DOHH2 (cell line): ENCODE measurements at regions not wholly inside any gene's neighbourhood (a gene's known extent, or its start where the extent isn't known, plus 50 kb on each side); places are given as distances from the start of the nearest gene placed in this dataset.
"Not testable (repeated sequence)": the region's sequence is repeated elsewhere in the genome, so short reads cannot be mapped to it uniquely, and the experiment has no call there.

Experiments used
- H3F3A ChIP-seq: fragments of 200-600 bp; sonication (generic), shearing (Covaris generic); 2 replicates; pipeline ENCODE4 v1.6.0; 2016; ENCODE audit warnings: antibody characterized with exemption, mild to moderate bottlenecking; ENCODE audit not compliant: control insufficient read depth, insufficient read depth
- H3K27ac ChIP-seq: fragments of 200-600 bp; sonication (generic); 2 replicates; pipeline ENCODE4 v1.5.1; 2014; ENCODE audit warnings: low read depth, mild to moderate bottlenecking, low read length, moderate library complexity
- H3K27me3 ChIP-seq: fragments of 200-600 bp; sonication (generic); 2 replicates; pipeline ENCODE4 v1.6.1; 2014; ENCODE audit warnings: mild to moderate bottlenecking, low read length, mixed read lengths; ENCODE audit not compliant: control insufficient read depth
- H3K36me3 ChIP-seq: fragments of 200-600 bp; sonication (generic); 2 replicates; pipeline ENCODE4 v1.6.1; 2014; ENCODE audit warnings: mild to moderate bottlenecking, low read length, moderate library complexity, mixed read lengths; ENCODE audit not compliant: control insufficient read depth
- H3K4me1 ChIP-seq: fragments of 200-600 bp; sonication (generic); 2 replicates; pipeline ENCODE4 v1.6.1; 2014; ENCODE audit warnings: mild to moderate bottlenecking, low read length, mixed read lengths; ENCODE audit not compliant: control insufficient read depth
- H3K4me2 ChIP-seq: fragments of 200-600 bp; sonication (generic); 2 replicates; pipeline ENCODE4 v1.6.0; 2014; ENCODE audit warnings: mild to moderate bottlenecking, low read length, moderate library complexity
- H3K4me3 ChIP-seq: fragments of 200-600 bp; sonication (generic); 2 replicates; pipeline ENCODE4 v1.5.1; 2014; ENCODE audit warnings: mild to moderate bottlenecking, low read length, mixed read lengths
- H3K79me2 ChIP-seq: fragments of 200-600 bp; sonication (generic); 2 replicates; pipeline ENCODE4 v1.6.1; 2014; ENCODE audit warnings: mild to moderate bottlenecking, low read length, mixed read lengths; ENCODE audit not compliant: control insufficient read depth
- H3K9me2 ChIP-seq: fragments of 200-600 bp; sonication (generic); replicated peaks from 2 replicates; pipeline ENCODE4 v1.6.1; 2014; ENCODE audit warnings: mild to moderate bottlenecking, low read length, mixed read lengths; ENCODE audit not compliant: control insufficient read depth
- H3K9me3 ChIP-seq: fragments of 200-600 bp; sonication (generic); 2 replicates; pipeline ENCODE4 v1.6.1; 2014; ENCODE audit warnings: antibody characterized with exemption, low read length, mixed read lengths; ENCODE audit not compliant: control insufficient read depth, insufficient read depth
- H4K20me1 ChIP-seq: fragments of 200-600 bp; sonication (generic); 2 replicates; pipeline ENCODE4 v1.6.0; 2014; ENCODE audit warnings: low read depth, mild to moderate bottlenecking, antibody characterized with exemption, low read length, moderate library complexity; ENCODE audit not compliant: control insufficient read depth, insufficient read depth
- EZH2phosphoT487 ChIP-seq: fragments of 200-600 bp; sonication (generic); IDR thresholded peaks from 2 replicates; pipeline ENCODE4 v1.6.1; 2017; ENCODE audit warnings: borderline replicate concordance, mild to moderate bottlenecking, antibody characterized with exemption, low read length, moderate library complexity, mixed read lengths
- TF ChIP-seq, protein P1 (sequence below): fragments of 200-600 bp; sonication (generic); IDR thresholded peaks from one replicate; pipeline ENCODE4 v1.5.1; 2014; ENCODE audit warnings: antibody characterized with exemption, mild to moderate bottlenecking, low read depth, low read length; ENCODE audit not compliant: poor library complexity, severe bottlenecking

DNA sequence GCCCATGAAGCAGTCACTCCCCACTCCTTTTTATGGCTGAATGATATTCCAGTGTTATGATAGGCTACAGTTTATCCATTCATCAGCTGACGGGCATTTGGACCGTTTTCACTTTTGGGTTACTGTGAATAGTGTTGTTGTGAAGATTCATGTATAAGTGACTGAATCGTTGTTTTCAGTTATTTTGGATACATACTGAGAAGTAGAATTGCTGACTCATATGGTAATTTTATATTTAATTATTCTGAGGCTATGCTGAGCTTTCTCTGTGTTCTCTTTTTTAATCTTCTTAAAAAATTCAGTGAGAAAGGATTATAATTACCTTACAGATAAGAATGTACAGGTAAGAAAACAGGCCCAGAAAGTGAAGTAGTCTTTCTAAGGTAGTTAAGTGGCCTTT is 117.9 kb upstream of the MPHOSPH6 start:
- Histone ChIP-seq H3K27ac (no peak overlapping the region), H4K20me1 (no peaks in the 10 kb centered on the region), H3F3A (no peaks in the 10 kb centered on the region), H3K79me2 (no peaks in the 10 kb centered on the region), H3K4me2 (no peak overlapping the region), H3K27me3 (no peaks in the 10 kb centered on the region), H3K4me1 (no peaks in the 10 kb centered on the region), H3K9me3 (no peaks in the 10 kb centered on the region), H3K36me3 (no peaks in the 10 kb centered on the region), H3K4me3 (no peak overlapping the region), H3K9me2 (no peaks in the 10 kb centered on the region)
- TF ChIP-seq EZH2phosphoT487 = no peak
- TF ChIP-seq, protein P1, sequence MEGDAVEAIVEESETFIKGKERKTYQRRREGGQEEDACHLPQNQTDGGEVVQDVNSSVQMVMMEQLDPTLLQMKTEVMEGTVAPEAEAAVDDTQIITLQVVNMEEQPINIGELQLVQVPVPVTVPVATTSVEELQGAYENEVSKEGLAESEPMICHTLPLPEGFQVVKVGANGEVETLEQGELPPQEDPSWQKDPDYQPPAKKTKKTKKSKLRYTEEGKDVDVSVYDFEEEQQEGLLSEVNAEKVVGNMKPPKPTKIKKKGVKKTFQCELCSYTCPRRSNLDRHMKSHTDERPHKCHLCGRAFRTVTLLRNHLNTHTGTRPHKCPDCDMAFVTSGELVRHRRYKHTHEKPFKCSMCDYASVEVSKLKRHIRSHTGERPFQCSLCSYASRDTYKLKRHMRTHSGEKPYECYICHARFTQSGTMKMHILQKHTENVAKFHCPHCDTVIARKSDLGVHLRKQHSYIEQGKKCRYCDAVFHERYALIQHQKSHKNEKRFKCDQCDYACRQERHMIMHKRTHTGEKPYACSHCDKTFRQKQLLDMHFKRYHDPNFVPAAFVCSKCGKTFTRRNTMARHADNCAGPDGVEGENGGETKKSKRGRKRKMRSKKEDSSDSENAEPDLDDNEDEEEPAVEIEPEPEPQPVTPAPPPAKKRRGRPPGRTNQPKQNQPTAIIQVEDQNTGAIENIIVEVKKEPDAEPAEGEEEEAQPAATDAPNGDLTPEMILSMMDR = no peak

DNA sequence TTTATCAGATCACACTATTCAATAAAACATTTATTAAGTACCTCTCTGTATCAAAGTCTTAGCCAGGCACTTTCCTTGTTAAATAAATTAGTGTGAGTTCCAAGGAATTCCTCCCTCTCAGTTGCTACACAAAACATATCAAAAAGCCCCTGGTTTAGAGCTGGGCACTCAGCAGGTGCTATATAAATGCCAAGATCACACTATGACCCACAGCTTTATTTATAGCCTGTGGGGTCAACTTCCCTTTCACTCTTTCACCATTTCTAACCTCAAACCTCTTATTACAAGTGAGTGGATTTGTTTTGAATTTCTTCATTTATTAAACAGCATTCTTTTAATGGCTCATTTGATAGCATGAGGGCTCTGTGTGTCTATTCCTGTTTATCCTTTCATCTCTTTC is 112.6 kb upstream of the MPHOSPH6 start:
- no peaks in the 10 kb centered on the region for H3K27me3 ChIP-seq
- H3K4me1 ChIP-seq = no peaks in the 10 kb centered on the region
- H3K9me2 ChIP-seq = no peaks in the 10 kb centered on the region
- H3K27ac ChIP-seq = no peak overlapping the region
- TF ChIP-seq, protein P1 = no peak
- TF ChIP-seq EZH2phosphoT487 = no peak
- H3K9me3 ChIP-seq = no peaks in the 10 kb centered on the region
- H3F3A ChIP-seq = no peaks in the 10 kb centered on the region
- no peak overlapping the region for H3K4me2 ChIP-seq
- no peaks in the 10 kb centered on the region for H4K20me1 ChIP-seq
- H3K79me2 ChIP-seq = no peaks in the 10 kb centered on the region
- no peak overlapping the region for H3K4me3 ChIP-seq
- no peaks in the 10 kb centered on the region for H3K36me3 ChIP-seq

DNA sequence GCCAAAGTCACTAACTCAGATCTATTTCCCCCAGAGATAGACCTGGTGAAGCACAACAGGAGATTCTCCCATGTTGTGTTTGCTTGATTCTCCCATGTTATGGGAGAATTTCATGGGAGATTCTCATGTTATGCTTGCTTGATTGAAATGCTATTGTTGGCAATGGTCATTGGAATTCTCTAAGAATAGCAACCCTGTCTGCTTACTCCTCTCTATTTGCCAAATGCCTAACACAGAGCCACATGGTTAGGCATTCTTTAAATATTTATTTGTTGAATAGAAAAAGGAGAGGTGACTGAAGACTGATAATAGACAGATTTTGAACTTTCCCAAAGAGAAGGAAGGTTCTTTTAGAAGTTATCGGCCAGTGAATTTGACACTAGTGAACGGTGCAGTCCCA is 111.5 kb upstream of the MPHOSPH6 start:
- TF ChIP-seq, protein P1 = no peak
- no peak for TF ChIP-seq EZH2phosphoT487
- no peaks in the 10 kb centered on the region for H3F3A ChIP-seq
- no peak overlapping the region for H3K4me2 ChIP-seq
- H3K27me3 ChIP-seq = no peaks in the 10 kb centered on the region
- no peaks in the 10 kb centered on the region for H3K79me2 ChIP-seq
- H3K36me3 ChIP-seq = no peaks in the 10 kb centered on the region
- no peaks in the 10 kb centered on the region for H3K9me2 ChIP-seq
- no peaks in the 10 kb centered on the region for H3K4me1 ChIP-seq
- no peaks in the 10 kb centered on the region for H4K20me1 ChIP-seq
- H3K9me3 ChIP-seq = no peaks in the 10 kb centered on the region
- no peak overlapping the region for H3K4me3 ChIP-seq
- H3K27ac ChIP-seq = no peak overlapping the region

DNA sequence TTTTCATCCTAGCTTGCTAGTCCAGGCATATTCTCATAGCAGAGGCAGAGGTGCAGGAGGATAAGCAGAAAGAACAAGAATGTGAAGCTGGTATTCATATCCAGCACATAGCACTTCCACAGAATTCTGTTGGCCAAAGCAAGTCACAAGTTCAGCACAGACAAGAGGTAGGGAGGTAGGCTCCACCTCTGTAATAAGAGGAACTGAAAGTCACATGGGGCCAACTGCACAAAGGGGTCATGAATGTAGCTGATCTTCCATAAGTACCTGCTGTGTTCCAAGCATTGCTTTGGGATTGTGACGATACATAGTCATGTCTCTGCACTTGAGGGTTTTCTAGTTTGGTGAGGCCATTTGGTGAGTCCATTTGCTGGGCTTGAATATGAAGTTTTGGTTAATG is 110.8 kb upstream of the MPHOSPH6 start:
- Histone ChIP-seq H3K36me3 (no peaks in the 10 kb centered on the region), H4K20me1 (no peaks in the 10 kb centered on the region), H3K79me2 (no peaks in the 10 kb centered on the region), H3K4me2 (no peak overlapping the region), H3K27me3 (no peaks in the 10 kb centered on the region), H3K9me3 (no peaks in the 10 kb centered on the region), H3F3A (no peaks in the 10 kb centered on the region), H3K27ac (no peak overlapping the region), H3K4me1 (no peaks in the 10 kb centered on the region), H3K4me3 (no peak overlapping the region), H3K9me2 (no peaks in the 10 kb centered on the region)
- no peak for TF ChIP-seq EZH2phosphoT487
- TF ChIP-seq, protein P1 = no peak

DNA sequence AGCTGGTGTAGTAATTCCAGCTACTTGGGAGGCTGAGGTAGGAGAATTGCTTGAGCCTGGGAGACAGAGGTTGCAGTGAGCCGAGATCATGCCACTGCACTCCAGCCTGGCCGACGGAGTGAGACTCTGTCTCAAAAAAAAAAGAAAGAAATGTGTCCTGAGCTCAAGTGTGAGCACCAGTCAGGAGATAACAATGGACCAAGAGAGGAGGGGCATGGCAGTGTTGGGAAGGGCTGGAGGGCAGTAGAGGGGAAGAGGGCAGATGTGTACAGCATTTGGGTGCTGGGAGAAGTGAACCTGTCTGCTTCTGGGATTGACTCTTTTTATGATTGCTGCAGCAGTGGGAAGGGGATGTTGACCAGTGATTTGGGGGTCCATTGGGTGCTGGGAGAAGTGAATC is 105.3 kb upstream of the MPHOSPH6 start:
- not testable (repeated sequence) for H3K36me3 ChIP-seq, H3K4me1 ChIP-seq, H3K4me3 ChIP-seq, H3K4me2 ChIP-seq, H3K79me2 ChIP-seq, H3K9me2 ChIP-seq, H3K9me3 ChIP-seq, H3K27me3 ChIP-seq, H4K20me1 ChIP-seq, H3F3A ChIP-seq, H3K27ac ChIP-seq
